IPS-15b (cell line): ENCODE measurements at regions not wholly inside any gene's neighbourhood (a gene's known extent, or its start where the extent isn't known, plus 50 kb on each side); places are given as distances from the start of the nearest gene placed in this dataset.

Source experiments
- H3K27me3 ChIP-seq: one replicate; pipeline ENCODE4 v1.6.1; 2013; ENCODE audit warnings: low read length; ENCODE audit not compliant: control insufficient read depth, insufficient read depth
- H3K36me3 ChIP-seq: one replicate; pipeline ENCODE4 v1.6.1; 2013; ENCODE audit warnings: low read length; ENCODE audit not compliant: control insufficient read depth, insufficient read depth
- H3K4me1 ChIP-seq: one replicate; pipeline ENCODE4 v1.6.1; 2013; ENCODE audit warnings: mild to moderate bottlenecking, low read length; ENCODE audit not compliant: control insufficient read depth, insufficient read depth
- H3K4me3 ChIP-seq: one replicate; pipeline ENCODE4 v1.5.1; 2013; ENCODE audit warnings: low read depth, low read length
- H3K9ac ChIP-seq: one replicate; pipeline ENCODE4 v1.6.1; 2013; ENCODE audit warnings: low read depth, mild to moderate bottlenecking, low read length
- H3K9me3 ChIP-seq: one replicate; pipeline ENCODE4 v1.6.1; 2013; ENCODE audit warnings: mild to moderate bottlenecking, low read length; ENCODE audit not compliant: control insufficient read depth, insufficient read depth

DNA sequence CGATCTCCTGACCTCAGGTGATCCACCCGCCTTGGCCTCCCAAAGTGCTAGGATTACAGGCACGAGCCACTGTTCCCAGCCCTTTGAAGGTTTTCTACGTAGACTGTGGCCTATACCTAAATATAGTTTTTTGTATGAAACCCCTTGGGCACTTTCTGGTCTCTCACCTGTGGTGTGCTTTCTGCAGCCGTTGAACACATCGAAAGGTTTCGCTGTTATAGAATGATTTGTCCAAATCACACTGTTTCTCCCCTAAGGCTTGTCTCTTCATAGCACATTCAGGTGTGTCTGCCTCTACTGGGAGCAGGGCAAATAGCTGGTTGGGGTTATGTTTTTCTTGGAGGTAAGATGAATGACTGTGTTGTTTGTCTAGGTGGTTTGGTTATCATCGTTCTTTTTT lies 597.9 kb downstream of the RNF144B start:
- Histone ChIP-seq H3K27me3 (no peaks in the 10 kb centered on the region), H3K36me3 (no peaks in the 10 kb centered on the region), H3K9ac (no peak overlapping the region), H3K9me3 (no peaks in the 10 kb centered on the region), H3K4me1 (no peaks in the 10 kb centered on the region), H3K4me3 (no peak overlapping the region)

DNA sequence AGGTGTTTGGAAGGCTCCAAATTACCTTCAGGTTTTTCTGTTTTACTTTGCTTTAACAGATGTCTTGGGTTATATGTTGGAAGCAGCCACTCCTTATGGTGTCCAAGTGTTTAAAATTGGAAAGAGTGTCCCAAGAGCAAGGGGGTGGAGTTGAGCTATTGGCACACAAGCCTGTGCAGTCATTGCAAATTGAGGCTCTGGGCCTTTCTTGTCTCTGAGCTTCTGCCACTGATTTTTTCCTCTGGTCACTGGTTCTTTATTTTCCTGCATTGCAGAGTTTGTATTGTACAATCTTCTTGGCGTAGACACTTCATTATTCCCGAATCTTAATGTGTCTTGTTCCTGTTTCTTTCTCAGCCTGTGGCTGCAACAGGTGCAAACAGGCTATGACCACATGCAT lies 598.8 kb downstream of the RNF144B start:
- Histone ChIP-seq H3K27me3 (no peaks in the 10 kb centered on the region), H3K36me3 (no peaks in the 10 kb centered on the region), H3K9ac (no peak overlapping the region), H3K4me3 (no peak overlapping the region), H3K9me3 (no peaks in the 10 kb centered on the region), H3K4me1 (no peaks in the 10 kb centered on the region)

DNA sequence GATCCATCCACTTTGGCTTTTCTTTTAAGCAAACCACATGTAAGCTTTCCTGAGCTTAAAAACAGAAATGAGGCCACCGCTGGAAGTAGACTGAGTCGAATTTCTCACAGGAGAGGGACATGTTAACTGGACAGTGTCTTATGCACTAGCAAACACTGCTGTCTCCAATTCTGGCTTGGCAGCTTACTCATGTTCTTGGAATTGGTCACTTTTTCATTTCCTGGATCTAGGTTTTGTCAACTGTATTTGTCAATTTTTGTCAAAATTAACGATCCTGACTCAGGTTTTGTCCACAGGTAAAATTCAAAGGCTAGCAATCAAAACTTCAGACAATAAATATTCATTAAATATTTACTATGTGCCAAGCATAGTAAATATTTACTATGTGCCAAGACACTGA lies 601.5 kb downstream of the RNF144B start:
- Histone ChIP-seq H3K36me3 (no peaks in the 10 kb centered on the region), H3K4me3 (no peak overlapping the region), H3K9me3 (no peaks in the 10 kb centered on the region), H3K4me1 (no peaks in the 10 kb centered on the region), H3K27me3 (no peaks in the 10 kb centered on the region), H3K9ac (no peak overlapping the region)

DNA sequence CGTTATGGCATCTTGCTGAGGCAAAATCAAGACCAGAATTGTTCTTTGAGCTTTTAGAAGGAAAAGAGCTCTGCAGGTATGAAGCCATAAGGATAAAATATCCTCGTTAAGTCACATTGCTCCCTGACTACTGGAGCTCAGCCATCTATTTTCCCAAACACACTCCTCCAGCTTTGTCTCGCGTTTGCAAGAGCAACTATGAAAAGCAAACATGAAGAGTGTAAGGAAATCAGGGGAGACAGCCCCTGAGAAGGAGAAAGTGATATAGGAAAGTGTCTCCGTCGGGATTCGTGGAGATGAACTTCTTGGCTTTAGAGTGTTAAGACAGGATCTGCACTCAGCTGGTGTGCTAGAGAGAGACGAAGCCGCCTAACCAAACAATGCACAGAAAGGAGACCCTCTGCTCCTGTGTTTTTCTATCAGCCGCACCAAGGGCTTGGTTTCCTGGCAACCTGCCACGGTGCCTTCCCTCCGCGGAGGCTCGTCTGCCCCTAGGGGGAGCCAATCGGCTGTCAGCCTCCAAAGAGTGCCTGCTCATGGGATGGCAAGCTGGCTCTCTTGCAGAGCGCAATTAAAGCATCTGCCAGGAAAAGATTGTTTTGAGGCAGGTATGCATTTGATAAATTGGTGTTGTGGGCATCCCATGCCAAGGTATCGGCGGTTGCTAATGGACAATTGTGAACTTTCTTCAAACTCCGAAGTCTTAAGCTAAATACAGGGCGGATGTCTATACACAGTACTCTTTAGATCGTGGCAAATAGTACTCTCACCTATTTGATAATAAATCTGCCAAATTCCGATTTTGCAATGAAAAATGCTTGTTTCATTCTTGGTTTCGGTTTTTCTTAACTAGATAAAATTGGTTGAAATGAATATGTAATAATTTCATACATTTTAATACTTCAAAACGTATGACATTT lies 603.2 kb downstream of the RNF144B start:
- no peak overlapping the region for H3K4me3 ChIP-seq
- no peaks in the 10 kb centered on the region for H3K9me3 ChIP-seq
- no peaks in the 10 kb centered on the region for H3K36me3 ChIP-seq
- H3K4me1 ChIP-seq = no peaks in the 10 kb centered on the region
- no peaks in the 10 kb centered on the region for H3K27me3 ChIP-seq
- no peak overlapping the region for H3K9ac ChIP-seq

DNA sequence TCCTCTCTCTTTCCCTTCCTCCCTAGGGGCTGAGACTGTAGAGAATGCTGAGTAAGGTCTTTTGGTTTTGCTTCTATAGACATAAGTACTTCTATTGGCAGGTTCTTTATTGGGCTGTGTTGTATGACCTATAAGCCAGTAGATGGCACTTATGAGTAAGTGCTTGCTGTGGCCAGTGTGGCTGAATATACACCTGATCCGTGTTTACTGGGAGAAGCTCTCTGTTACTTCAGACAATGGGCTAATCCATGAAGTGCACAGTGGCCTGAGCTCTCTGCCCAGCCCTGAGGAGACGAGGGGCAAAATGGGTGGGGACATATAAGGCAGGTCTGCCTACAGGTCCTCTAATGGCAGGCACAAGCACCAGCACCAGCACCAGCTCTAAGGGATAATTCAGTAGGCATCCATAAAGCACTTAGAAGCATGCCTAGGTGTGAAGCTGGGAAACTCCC lies 610.3 kb downstream of the RNF144B start:
- H3K9ac ChIP-seq = no peak overlapping the region
- no peaks in the 10 kb centered on the region for H3K9me3 ChIP-seq
- H3K36me3 ChIP-seq = no peaks in the 10 kb centered on the region
- H3K4me1 ChIP-seq = no peaks in the 10 kb centered on the region
- H3K27me3 ChIP-seq = no peaks in the 10 kb centered on the region
- no peak overlapping the region for H3K4me3 ChIP-seq

DNA sequence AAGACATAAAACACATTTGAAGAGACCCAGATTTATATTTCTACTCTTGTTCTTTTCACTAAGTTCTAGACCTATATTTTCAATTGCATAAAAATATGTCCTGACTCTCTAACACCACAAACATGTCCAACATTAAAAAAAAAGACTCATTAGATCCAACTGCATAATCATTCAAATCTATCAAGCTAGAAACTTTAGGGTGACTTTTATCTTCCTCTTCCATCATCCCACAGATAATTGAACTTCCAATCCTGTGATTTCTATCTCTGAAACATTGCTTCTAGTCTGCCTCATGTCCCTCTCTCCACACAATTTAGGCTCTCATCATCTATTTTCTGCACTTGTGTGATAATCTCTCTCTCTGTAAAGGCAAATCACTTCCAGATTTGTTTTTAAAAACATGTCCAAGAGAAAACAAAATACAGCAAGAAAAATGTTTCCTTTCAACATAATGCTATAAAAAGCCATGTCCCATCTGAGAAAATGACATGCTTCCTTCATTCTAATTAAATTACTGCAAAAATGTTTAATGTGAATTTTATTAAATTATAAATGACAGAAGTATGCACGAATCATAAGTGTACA lies 615.9 kb downstream of the RNF144B start:
- Histone ChIP-seq H3K9ac (no peak overlapping the region), H3K27me3 (no peaks in the 10 kb centered on the region), H3K4me3 (no peak overlapping the region), H3K36me3 (no peaks in the 10 kb centered on the region), H3K9me3 (no peaks in the 10 kb centered on the region), H3K4me1 (no peaks in the 10 kb centered on the region)

DNA sequence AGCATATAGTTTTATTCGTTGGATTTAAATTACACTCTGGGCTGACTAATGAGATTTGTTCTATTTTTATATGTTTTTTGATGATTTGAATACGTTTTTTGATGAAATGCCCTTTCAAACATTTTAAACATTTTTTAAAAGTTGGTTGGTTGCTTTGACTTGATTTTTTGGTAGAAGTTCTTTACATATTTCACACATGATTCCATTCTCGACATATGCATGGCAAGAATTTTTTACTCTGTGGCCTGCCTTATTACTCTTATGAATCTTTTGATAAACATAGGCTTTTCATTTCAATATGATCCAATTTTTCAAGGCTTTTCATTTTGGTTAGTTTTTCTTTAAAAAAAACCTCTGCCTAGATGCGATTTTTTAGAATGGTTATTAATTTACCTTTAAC lies 617.0 kb downstream of the RNF144B start:
- Histone ChIP-seq H3K4me1 (no peaks in the 10 kb centered on the region), H3K9ac (no peak overlapping the region), H3K4me3 (no peak overlapping the region), H3K9me3 (no peaks in the 10 kb centered on the region), H3K36me3 (no peaks in the 10 kb centered on the region), H3K27me3 (no peaks in the 10 kb centered on the region)

DNA sequence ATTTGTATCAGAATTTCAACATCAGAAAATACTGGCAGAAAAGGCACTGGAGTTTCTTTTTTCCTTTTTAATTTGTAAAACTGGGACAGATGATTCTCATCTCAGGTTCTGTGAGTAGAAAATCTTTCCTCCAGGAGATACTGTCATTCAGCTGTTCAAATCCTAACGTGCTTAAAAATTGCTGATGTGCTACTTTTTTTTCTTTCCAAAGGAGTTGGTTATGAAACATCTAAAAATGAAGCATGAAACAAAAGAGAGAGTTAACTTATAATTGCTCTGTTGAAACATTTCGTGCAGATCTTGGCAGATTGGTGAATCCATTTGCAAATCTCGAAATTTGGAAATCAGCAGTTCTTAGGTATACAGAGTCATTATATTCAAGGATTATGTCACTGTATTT lies 622.6 kb downstream of the RNF144B start:
- H3K36me3 ChIP-seq = no peaks in the 10 kb centered on the region
- H3K4me1 ChIP-seq = no peaks in the 10 kb centered on the region
- no peak overlapping the region for H3K4me3 ChIP-seq
- no peaks in the 10 kb centered on the region for H3K9me3 ChIP-seq
- no peaks in the 10 kb centered on the region for H3K27me3 ChIP-seq
- no peak overlapping the region for H3K9ac ChIP-seq

DNA sequence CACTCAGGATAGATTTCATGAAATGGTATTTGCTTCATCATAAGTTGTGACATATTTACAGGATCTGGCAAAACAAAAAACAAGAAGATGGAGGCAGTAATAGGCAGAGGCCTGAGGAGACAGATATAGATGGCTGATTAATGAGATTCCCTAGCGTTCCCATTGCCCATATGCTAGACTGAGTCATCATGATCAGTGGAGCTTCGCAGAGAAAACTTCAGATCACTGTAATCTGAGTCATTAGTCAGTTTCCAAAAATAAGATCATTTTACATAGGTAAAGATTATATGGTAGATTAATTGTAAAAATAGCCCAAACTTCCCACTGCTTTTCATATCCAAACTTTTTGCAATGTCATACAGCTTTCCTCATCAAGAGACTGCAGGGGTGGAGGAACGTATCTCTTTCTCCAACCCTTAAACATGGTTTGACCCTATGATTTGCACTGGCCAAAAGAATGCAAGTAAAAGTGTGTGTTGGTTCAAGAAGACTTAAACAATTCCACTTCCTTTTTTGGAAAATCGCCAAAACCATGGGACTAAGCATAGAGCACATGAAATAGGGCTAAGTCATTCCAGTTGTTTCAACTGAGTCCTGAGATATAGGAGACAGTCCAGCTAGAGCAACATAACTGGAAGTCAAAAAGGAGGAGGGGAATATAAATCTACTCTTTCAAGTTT lies 626.0 kb downstream of the RNF144B start:
- Histone ChIP-seq H3K9ac (no peak overlapping the region), H3K36me3 (no peaks in the 10 kb centered on the region), H3K4me1 (no peaks in the 10 kb centered on the region), H3K27me3 (no peaks in the 10 kb centered on the region), H3K9me3 (no peaks in the 10 kb centered on the region), H3K4me3 (no peak overlapping the region)

DNA sequence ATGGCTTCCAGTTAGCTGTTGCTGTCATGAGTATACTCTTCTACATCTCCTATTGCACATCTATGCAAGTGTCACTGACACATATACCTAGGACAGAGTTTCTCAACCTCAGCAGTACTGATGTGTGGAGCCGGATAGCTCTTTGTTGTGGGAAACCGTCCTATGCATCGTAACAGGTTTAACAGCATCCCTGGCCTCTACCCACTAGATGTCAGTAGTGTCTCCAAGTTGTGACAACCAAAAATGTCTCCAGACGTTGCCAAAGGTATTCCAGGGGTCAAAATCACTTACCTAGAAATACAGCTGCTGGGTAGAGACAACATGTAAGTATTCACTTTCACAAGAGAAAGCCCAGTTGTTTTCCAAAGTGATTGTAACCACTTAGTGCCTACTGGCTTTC lies 637.6 kb downstream of the RNF144B start:
- Histone ChIP-seq H3K36me3 (no peaks in the 10 kb centered on the region), H3K4me3 (no peak overlapping the region), H3K9me3 (no peaks in the 10 kb centered on the region), H3K4me1 (no peaks in the 10 kb centered on the region), H3K27me3 (no peaks in the 10 kb centered on the region), H3K9ac (no peak overlapping the region)

DNA sequence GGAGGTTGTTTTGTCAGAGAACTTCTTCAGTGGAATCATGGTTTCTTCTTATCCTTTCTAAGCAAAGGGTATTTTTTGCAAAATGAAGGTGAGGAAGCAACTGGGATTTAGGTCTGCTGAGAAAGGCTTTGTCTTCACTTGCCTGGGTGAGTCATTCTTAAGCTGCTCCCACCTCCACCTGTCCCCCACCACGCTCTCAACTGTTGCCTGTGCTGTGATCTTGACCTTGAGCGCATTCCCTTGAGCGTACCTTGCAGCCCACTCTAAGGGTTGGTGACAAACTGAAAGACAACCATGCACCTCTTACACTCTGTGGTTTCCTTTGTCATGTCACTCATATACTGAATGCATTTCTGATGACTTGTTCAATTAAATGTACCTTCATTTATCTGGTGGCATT lies 641.1 kb downstream of the RNF144B start:
- Histone ChIP-seq H3K4me1 (no peaks in the 10 kb centered on the region), H3K4me3 (no peak overlapping the region), H3K27me3 (no peaks in the 10 kb centered on the region), H3K9ac (no peak overlapping the region), H3K36me3 (no peaks in the 10 kb centered on the region), H3K9me3 (no peaks in the 10 kb centered on the region)
